ENCODE measurements at regions not wholly inside any gene's neighbourhood (a gene's known extent, or its start where the extent isn't known, plus 50 kb on each side); places are given as distances from the start of the nearest gene placed in this dataset.

GRCh38 chr6:85078058-85078457 is 313.7 kb upstream of the TBX18 start:
- H3K4me1 Mint-ChIP-seq, result peaks cover 0 to 3% of the 10 kb centered on the region in 2 experiments; a peak in 1 of 4 replicates
- no peak overlapping the region for H3K4me3 Mint-ChIP-seq
- WGBS (ENCODE audit: extremely low coverage, insufficient read length, low lambda C conversion rate), result no CpG with 5 or more reads among the region's 3 CpGs
- Histone ChIP-seq H3K27ac (ENCODE audit: insufficient read length, low read depth, low read length) (no peak overlapping the region), H2BK5ac (ENCODE audit: insufficient read length, low read length) (no peak overlapping the region), H2BK15ac (ENCODE audit: low read depth, low read length) (no peak overlapping the region), H3K4me1 (ENCODE audit: insufficient read depth, low read length) (no peaks in the 10 kb centered on the region; the same call in 1 of the 2 replicates), H4K20me1 (ENCODE audit: control insufficient read depth, insufficient read depth, insufficient read length) (no peaks in the 10 kb centered on the region), H3K23ac (ENCODE audit: insufficient read length, low read depth, low read length) (no peak overlapping the region), H3K23me2 (ENCODE audit: insufficient read length, low read depth, low read length, poor library complexity, severe bottlenecking) (no peaks in the 10 kb centered on the region), H3K79me2 (ENCODE audit: insufficient read depth, low read length) (no peaks in the 10 kb centered on the region), H3K79me1 (ENCODE audit: insufficient read depth, low read depth, low read length, poor library complexity, severe bottlenecking) (no peaks in the 10 kb centered on the region), H4K8ac (replicated peaks; ENCODE audit: insufficient read length, low read depth, low read length) (no peak overlapping the region), H3K56ac (ENCODE audit: insufficient read length, low read depth, low read length) (no peak overlapping the region), H2BK20ac (ENCODE audit: low read depth, low read length, poor library complexity, severe bottlenecking) (no peak overlapping the region), H3K14ac (ENCODE audit: insufficient read depth, low read length) (no peak overlapping the region), H2AK5ac (ENCODE audit: insufficient read length, low read length) (no peak overlapping the region), H4K91ac (ENCODE audit: insufficient read length, low read depth, low read length) (no peak overlapping the region), H3K18ac (ENCODE audit: insufficient read length, low read depth, low read length) (no peak overlapping the region), H2AFZ (ENCODE audit: low read length) (no peak overlapping the region), H3K4me2 (ENCODE audit: insufficient read depth, insufficient read length, low read length) (no peak overlapping the region), H4K5ac (ENCODE audit: insufficient read length, low read depth, low read length) (no peak overlapping the region), H3K27me3 (ENCODE audit: insufficient read depth, low read length) (no peaks in the 10 kb centered on the region), H3K4ac (ENCODE audit: low read depth, low read length) (no peak overlapping the region), H2BK12ac (ENCODE audit: insufficient read length, low read depth, low read length) (no peak overlapping the region), H2BK120ac (ENCODE audit: low read depth, low read length, poor library complexity, severe bottlenecking) (no peak overlapping the region), H3K9me3 (ENCODE audit: control insufficient read depth, low read depth, low read length) (no peaks in the 10 kb centered on the region), H3T11ph (ENCODE audit: low read length) (no peak overlapping the region), H3K9ac (ENCODE audit: extremely low read depth, insufficient read length, low read length) (no peak overlapping the region)
- no peak overlapping the region; a peak in 1 of 7 replicates for H3K27ac Mint-ChIP-seq
- H3K27me3 Mint-ChIP-seq (ENCODE audit: low read depth), result no peaks in the 10 kb centered on the region
- no peak for TF ChIP-seq CTCF (conservative IDR thresholded peaks at IDR 0.05)
- H3K36me3 Mint-ChIP-seq (ENCODE audit: insufficient read depth in 1 of 3, low read depth in 3 of 3), result no peaks in the 10 kb centered on the region; a peak in 1 of 7 replicates
- DNase-seq, result no peak
- H3K9me3 Mint-ChIP-seq, result no peaks in the 10 kb centered on the region

Data from H9 (cell line).